Activated CD4-positive, alpha-beta T cell treated with anti-CD3 and anti-CD28 coated beads for 24 hours (primary cell): ENCODE measurements at regions not wholly inside any gene's neighbourhood (a gene's known extent, or its start where the extent isn't known, plus 50 kb on each side); places are given as distances from the start of the nearest gene placed in this dataset.

Experiments used
- DNase-seq, 2 donors: peaks; one replicate each; pipeline ENCODE4 v3.0.0-alpha.2; 2020; ENCODE audit warnings: low read depth in 2 of 2

DNA sequence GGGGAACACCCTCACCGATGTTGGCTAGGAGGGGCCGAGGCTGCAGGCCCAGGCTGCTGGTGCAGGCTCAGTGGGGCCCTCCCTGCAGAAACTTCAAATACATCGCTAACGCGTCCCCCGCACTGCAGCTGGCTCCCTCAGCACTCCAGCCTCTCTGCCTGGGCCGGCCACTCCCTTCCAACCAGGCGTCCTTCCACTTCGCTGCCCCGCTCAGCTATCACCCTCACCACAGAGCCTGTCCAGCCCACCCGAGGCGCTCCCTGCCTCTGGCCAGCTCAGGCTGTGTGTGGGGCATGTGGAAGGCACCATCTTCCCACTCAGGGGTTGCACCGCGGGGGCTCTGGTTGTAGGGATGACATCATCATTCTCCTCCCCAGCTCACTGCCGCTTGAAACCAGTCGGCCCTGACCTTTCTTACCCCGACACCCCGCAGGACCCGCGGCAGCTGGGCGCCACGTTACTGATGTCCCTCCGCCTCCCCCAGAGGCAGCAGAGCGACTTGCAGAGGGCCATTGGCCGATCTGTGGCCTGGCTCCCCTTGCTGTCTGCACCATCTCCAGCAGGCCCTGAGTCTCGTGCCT is 199.9 kb upstream of the RTL1 start:
- DNase-seq = no peak

DNA sequence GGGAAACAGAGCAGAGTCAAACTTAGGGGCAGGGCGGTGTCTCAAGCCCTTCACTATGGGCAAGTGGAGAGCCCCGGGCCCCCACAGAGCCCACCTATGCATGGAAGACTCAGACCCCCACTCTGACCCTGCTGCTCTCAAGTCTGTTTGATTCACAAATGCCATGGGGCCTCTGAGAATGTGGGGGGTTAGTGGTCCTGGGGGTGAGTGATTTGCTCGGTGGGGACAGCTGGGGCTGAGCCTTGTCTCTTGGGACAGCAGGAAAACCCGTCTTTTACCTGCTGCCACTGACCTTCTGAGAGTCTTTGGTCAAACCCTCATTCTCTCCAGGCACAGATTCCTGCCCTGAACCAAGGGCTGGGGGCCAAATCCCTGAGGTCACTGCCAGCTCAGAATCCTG is 201.0 kb upstream of the RTL1 start:
- DNase-seq = no peak

DNA sequence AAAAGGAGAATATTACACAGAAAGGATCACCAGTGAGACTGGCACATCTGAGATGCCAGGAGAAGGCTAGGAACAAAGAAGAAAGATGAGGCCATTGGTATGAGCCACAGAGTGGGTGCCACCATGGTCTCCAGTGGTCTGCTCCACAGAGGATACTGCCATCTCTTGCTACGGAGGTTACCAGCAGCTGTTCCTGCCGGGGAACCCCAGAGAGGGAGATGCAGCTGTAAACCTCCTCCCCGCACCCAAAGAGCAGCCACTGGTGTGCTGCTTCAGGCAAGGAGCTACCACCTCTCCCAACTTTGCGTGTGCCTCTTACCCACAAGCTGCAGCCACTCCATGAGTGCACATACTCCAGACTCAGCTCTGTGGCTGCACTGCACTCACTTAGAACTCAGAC is 201.5 kb upstream of the RTL1 start:
- no peak for DNase-seq

DNA sequence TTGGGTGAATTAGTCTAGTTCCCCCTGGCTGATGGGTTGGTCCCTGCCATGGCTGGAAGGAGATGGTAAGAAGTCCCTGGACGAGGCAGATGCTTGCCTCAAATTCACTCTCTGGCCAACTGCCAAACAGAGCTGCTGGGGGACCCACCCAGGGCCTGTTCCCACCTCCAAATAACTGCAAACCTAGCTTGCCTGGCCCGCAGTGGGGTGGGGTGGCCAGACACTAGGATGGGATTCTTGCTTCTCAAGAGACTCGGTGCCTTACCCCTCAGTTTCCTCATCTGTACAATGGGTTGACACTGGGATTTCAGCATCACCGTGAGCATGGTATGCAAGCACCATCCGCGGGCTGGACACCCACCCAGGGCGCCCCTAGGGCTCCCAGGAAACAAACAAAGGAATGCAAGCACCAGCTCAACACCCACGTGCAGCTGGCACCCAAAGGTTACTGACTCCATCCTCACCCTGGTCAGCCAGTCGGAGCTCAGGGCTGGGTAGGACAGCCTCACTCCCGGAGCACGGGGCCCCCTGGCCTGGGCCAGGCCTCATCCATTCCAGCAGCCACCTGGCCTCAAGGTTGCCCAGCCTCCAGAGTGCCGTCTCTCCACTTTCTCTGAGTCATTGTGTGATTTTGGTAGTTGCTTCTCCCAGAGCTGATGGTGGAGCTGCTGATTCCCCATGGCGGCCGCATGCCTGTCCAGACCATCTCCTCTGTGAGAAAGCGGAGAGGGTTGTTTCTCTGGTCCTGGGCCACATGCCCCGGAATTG is 205.2 kb upstream of the RTL1 start:
- no peak for DNase-seq

DNA sequence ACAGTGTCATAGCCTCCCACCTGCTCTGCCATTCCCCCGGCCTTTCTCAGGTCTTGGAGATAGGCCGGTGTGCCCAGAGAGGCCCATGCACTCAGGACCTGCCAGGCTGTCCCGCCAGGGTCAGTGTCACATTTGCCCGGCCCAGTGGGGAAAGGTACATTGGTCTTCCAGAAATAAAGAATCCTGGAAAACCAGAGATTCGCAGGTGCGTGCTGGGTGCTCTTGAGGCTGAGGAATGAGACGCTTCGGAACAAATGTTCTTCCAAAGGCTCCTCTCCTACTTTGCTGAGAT is 205.8 kb upstream of the RTL1 start:
- no peak for DNase-seq

DNA sequence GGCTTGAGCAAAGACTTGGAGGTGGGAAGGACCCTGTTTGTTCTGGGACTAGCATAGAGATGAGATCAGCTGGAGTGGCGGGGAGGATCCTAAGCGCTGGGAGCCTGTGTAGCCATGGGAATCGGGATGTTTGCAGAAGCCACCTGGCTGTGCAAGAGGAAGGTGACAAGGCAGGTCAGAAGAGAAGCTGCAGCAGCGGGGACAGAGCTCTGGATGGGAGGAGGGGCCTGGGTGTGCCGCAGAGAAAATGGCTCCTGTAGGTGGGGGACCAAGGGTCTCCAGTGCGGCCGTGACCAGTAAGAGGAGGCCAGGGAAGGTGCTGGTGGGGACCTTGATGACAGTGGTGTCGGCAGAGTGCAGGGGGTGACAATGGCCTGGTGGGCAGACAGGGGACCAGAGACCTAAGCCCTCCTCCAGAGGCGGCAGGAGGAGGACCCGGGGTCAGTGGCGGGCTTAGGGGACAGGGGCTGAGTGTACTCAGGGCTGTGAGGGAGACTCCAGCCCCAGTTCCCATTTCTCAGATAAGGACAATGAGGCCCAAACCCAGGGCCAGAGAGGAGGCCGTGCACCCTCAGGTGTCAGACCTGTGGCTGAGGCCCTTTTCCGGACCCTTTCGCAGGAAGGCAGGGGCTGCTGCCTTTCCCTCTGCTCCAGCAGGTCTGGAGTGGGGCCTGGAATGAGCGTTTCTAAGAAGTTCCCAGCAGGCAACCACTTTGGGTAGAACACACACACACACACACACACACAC is 206.6 kb upstream of the RTL1 start:
- DNase-seq = no peak

DNA sequence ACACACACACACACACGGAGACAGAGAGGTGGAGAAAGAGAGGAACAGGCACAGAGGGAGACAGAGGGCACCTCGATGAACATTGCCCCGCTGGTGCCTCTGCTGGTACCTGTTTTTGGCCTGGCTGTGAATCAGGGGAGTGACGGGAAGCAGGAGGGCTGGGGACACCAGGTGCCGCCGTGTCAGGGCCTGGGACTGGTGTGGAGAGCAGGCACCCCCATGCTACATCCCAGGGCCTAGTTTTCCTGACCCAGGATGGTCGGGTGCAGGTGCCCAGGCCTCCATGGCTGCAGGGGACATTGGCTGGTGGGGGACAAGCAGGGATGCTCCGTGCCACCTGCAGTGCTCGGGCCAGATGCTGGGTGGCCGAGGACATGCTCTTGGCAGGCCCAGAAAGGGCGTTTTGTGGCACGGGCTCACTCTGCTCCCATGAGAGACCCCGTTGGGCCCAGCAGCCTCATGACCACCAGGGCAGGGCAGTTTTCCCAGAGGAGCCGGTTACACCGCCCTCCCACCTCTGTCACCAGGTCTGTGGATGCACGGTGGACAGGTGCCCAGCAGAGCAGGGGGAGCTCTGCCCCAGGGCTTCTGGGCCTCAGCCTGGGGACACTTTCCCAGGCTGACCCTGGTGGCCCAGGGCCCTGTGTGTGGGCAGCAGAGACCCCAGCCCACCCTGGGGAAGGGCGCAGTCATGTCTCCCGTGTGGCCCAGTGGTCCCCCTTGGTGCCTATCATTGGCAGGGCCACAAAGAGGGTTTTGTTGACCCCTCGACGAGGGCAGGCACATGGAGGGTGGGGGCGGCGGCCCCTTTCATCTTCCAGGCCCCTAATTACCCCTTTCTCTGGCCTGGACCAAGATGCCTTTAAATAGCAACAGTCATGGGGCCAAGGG is 207.5 kb upstream of the RTL1 start:
- no peak for DNase-seq

DNA sequence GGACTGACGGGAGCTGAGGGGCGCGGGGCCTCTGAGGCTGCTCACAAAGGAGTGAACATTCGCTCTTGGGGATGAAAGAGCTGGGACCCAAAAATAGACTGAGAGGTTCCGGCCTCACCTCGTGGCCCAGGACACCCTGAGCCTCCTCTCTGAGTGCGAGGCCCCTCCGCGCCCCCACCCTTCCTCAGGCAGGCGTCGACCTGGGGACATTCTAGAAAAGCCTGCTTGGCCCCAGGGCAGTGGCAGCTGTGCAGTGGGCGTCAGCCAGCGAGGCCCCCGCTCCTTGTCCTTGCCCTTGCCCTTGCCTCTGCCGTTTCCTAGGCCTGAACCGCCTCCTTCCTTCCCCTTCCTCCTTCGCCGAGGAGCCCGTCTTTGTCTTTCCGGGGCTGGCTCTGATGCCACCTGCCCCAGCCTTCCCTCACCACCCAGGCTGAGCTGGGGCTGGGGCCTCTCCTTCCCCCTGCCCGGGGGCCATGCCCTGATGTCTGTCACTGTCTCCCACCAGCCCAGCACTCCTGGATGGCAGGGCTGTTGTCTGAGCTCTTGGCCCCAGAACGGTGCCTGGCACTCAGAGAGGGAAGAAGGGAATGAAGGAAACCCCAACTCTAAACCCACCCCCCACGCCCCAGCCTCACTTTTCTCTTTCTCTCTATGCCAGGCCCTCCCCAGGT is 208.2 kb upstream of the RTL1 start:
- no peak for DNase-seq

DNA sequence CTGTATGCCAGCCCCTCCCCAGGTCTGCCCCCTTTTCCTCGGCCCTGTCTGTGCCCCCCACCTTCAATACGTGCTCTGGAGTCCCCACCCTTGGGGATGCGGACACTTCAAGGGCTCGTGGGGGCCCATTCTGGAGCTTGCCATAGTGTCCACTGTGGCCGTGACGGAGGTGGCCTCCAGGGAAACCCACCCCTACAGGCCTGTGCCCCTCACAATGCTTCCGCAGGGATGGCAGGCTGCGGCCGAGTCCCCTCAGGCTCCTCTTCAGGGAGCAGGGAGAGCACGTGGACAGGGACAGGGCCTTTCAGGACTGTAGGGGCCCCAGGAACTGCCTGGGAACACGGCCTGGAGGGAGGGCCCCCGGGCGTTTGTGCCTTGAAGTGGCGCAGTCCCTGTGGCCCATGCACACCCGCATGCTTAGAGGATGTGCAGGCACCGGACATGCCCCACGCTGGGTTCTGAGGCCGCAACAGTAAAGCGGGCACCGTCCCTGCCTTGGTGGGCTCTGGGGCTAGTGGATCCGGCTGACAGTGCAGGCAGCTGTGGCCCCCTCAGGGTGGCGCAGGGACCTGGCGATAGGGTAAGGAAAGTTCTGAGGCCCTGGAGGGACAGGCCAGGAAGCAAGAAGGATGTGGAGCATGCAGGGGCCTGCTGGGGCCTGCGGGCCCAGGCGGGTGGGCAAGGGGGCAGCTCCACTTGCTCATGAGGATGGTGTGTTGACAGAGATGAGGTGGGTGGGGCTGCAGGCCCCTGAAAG is 209.0 kb upstream of the RTL1 start:
- DNase-seq = no peak

DNA sequence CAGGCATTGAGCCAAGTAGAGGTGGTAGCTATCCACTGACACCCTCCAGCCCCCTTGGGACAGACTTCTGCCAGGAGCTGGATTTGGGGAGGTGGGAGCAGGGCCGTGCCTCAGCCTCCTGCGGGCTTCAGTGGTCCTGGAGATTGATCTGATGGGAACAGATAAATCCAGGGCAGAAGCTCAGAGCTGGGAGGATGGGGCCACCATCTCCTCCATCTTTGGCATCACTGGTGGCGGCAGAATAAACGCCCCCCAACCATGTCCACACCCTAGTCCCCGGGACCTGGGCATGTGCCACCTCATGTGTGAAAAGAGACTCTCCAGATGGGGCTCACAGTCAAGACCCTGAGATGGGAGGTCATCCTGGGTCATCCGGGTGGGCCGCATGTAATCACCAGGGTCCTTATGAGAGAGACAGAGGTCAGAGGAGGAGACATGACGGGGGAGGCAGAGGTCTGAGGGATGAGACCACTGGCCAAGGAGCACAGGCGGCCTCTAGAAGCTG is 209.6 kb upstream of the RTL1 start:
- no peak for DNase-seq

DNA sequence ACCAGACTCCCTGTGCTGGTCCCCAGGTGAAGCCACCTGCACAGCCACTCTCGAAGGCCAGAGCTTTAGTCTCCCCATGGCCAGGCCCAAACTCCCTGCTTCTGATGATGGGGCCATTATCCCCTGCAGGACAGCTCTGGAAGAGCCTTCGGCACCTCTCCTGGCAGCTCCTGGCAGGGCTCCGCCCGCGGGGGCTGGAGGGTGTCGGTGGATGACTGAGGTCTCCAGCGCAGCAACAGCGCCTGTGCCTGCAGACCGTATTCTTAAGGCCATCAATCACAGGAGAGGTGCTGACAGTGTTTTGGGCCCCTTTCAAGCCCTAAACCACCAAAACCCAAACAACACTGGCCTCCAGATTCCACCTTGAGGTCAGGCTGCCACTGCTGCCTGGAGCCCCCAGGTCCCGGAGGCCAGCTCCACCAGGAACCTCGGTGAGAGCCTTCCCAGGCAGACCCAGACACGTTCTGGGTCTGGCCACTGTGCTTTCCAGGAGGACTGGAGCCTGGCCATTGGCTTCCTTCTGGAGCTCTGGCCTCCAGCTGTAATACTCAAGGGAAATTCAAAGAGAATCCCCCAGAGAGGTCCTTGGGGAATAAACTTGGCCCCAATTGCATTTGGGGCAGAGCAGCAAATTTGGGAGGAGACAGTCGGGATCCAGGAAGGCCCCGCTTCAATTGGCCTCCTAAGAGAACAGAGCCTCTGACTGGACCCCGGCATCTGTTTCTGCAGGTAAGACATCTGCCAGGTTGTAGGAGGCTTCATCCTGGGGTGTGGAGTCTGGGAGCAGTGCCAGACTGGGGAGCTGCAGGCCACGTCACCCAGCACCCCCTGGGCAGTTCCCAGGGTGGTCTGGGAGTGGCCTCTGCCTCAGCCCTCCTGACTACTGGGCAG is 210.6 kb upstream of the RTL1 start:
- DNase-seq = no peak

DNA sequence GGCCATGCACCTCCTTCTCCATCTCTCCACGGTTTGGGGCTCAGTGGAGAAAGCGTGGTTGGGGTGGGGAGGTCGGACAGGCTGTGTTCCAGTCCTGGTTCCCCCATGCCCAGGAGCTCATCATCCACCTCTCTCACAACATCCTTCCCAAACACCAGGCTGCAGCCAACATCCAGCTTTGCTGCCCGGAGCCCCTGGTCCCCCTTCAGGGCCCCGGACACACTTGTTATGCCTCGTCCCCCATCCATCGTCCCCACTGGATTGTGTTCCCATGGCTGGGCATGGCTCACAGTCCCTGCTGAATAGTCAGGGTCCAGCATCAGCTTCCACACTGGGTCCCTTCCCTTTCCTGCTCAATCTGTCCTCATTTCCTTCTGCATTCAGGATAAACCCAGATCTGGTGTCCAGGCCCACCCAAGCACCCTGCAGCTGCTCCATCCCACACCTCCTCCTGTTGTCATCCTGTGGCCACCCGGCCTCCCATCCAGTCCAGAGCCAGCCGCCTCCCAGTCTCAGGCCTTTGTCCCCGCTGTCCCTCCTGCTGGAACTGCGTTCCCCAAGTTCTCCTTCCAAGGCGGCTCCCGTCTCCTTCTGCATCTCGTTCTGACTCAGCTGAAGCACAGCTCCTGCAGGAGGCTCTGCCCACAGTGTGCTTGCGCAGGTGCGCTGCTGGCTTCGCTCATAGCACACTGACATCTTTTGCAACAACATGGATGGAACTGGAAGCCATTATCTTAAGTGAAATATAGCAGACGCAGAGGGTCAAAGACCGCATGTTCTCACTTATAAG is 211.4 kb upstream of the RTL1 start:
- DNase-seq = no peak

DNA sequence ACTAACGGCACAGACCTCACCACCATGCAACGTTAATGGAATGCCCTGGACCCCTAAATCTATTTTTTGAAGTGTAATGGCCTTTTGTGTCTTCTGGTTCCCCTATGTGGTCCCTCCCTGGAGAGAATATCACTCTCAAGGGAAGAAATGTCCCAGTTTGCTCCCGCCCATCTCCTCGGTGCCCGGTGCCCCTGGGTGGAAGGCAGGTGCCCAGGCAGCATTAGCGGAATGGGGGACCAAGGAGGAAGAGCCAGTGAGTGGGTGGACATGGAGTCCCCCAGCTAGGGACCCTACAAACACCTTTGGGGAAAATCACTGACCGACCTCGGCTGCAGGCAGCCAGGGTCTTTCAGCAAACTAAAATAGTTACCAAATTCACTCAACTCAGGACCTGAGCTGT is 212.1 kb upstream of the RTL1 start:
- no peak for DNase-seq

DNA sequence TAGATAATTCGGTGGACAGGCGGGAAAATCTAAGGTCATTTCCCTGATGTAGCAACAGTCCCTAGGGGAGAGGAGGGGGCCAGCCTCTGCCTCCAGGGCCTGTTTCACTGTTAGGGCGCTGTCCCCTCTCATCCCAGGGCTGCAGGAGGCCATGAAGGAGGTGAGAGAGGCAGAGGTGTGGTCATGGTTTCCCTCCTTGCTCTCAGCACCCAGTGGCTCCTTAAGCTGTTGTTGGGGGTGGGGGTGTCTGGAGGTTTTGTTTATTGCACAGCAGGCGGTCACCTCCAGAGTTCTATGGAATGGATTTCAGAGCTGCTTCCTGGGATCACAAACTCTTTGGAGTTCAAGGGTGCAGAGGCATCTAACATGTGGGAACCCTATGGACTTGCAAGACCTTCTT is 212.5 kb upstream of the RTL1 start:
- DNase-seq = no peak

DNA sequence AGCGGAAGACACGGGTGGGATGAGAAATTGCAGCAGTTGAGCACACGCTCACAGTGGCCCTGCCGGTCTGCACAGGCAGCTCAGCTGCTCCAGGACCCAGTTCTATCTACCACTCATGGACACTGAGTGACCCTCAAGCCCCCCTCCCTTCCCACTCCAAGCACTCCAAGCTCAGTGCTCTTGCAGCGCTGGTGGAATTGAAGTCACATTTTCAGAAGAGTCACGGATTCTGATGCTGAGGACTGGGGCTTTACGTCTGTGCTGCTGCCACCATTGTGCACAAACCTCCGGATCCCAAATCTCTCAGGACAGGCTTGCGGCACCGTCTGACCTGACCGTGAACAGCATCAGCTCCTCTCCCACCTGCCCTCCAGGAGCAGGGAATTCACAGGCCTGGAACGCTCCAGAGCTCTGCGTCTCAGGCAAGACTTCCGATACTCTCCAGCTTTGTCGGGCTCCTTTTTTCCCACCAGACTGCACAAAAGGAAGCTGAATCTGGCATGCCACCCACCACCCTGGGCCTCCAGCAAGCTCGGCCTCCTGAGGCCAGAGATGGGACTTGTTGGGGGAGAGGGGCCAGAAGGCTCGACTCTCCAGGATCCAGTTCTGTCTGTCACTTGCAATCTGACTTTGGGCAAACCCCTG is 213.1 kb upstream of the RTL1 start:
- DNase-seq = no peak

DNA sequence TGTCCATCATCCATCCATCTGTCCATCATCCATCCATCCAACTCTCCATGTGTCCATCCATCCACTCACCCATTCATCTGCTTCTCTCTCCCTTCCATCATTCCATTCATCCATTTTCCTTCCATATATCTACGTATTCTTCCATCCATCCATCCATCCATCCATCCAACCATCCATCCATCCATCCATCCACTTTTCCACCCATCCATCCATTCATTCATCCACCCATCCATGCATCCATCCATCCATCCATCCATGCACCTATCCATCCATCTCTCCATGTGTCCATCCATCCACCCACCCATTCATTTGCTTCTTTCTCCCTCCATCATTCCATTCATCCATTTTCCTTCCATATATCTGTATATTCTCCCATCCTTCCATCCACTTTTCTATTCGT is 214.0 kb upstream of the RTL1 start:
- DNase-seq = no peak

DNA sequence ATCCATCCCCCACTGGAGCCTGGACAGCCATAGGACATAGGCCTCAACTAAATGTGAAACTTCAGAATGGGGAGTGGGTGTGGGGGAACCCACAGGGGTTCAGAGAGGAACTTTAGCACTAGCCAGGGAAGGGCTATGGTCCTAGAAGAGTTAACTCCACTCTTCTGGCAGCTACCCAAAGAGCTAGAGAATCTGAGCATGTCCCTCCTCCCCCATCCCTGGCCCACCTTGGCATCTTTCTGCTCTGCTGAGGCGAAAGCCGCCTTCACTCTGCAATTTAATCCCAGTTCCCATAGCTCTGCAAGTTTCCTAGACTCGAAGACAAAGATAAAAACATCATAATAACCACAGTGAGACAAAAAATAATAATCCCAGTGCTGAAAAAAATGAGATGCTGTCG is 214.7 kb upstream of the RTL1 start:
- DNase-seq = no peak

DNA sequence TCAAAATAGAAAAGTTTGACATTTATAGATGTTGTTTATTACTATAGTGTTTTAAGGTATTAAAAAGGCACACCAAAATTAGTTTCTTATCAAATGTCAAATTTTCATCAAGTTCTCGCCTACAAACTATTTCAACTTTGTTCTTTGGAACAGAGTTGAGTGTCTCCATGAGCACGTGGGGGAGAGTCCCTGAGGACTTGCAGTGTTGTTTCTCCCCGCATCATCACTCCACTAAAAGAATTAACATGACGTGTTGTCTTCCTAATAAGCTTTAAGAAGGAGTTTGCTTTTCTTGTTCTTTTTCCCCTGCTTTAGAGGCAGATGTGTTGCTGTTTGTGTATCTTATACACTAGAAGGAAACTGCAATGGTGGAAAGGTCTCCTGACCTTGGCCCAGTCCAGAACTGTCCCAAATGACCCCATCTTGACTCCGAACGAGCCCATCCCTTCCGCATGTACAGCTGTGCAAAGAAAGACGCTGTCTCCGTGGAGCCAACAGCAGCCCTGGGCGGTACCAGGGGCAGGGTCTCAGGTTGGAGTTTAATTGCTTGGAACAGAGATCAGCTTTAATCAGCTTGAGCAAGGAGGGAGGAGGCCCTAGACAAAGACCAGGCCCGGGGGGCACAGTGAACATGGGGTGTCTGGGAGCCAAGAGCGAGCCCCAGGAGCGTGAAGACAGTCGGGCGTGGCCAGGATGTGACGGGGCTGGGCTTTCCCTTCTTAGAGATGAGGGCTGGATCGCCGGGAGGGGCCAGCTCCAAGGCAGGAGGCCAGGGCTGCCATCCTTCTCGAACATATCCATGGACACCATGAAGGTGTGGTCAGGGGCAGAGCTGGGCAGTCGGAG is 215.4 kb upstream of the RTL1 start:
- DNase-seq = no peak
